Chondrocyte (in vitro differentiated cells): ENCODE measurements at regions not wholly inside any gene's neighbourhood (a gene's known extent, or its start where the extent isn't known, plus 50 kb on each side); places are given as distances from the start of the nearest gene placed in this dataset.

Source experiments
- DNase-seq: peaks from one replicate; pipeline ENCODE4 v3.0.0; 2021; ENCODE audit warnings: mixed read lengths, low spot score
- H3K27ac Mint-ChIP-seq: one replicate; pipeline ENCODE4 v1.8.0; 2021; ENCODE audit warnings: mild to moderate bottlenecking, moderate library complexity, mixed read lengths; ENCODE audit not compliant: unreplicated experiment
- H3K27me3 Mint-ChIP-seq: 2 replicates; pipeline ENCODE4 v1.8.0; 2021; ENCODE audit warnings: low read depth, mixed read lengths
- H3K36me3 Mint-ChIP-seq: 2 replicates; pipeline ENCODE4 v1.8.0; 2021; ENCODE audit warnings: low read depth, mixed read lengths
- H3K4me1 Mint-ChIP-seq: 2 replicates; pipeline ENCODE4 v1.8.0; 2021; ENCODE audit warnings: low read depth, mild to moderate bottlenecking, mixed read lengths
- H3K4me3 Mint-ChIP-seq: one replicate; pipeline ENCODE4 v1.8.0; 2021; ENCODE audit warnings: mild to moderate bottlenecking, moderate library complexity, mixed read lengths; ENCODE audit not compliant: unreplicated experiment
- H3K9me3 Mint-ChIP-seq: 2 replicates; pipeline ENCODE4 v1.8.0; 2021; ENCODE audit warnings: low read depth, mixed read lengths
- TF ChIP-seq, protein P1 (sequence below): fragments of 200-600 bp; sonication (generic); IDR thresholded peaks from 2 replicates; pipeline ENCODE4 v1.5.0; 2021; ENCODE audit warnings: antibody characterized with exemption, mild to moderate bottlenecking, moderate library complexity

DNA sequence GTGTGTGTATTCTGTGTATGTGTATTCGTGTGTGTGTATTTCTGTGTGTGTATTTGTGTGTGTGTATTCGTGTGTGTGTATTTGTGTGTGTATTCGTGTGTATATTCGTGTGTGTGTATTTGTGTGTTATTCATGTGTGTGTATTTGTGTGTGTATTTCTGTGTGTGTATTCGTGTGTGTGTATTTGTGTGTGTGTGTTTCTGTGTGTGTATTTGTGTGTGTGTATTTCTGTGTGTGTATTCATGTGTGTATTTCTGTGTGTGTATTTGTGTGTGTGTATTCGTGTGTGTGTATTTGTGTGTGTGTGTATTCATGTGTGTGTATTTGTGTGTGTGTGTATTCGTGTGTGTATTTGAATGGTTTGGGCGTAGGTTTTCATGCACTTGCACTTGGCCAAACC is 405.4 kb downstream of the SOX2 start:
- H3K27ac Mint-ChIP-seq: no peak overlapping the region
- no peak for DNase-seq
- TF ChIP-seq, protein P1, sequence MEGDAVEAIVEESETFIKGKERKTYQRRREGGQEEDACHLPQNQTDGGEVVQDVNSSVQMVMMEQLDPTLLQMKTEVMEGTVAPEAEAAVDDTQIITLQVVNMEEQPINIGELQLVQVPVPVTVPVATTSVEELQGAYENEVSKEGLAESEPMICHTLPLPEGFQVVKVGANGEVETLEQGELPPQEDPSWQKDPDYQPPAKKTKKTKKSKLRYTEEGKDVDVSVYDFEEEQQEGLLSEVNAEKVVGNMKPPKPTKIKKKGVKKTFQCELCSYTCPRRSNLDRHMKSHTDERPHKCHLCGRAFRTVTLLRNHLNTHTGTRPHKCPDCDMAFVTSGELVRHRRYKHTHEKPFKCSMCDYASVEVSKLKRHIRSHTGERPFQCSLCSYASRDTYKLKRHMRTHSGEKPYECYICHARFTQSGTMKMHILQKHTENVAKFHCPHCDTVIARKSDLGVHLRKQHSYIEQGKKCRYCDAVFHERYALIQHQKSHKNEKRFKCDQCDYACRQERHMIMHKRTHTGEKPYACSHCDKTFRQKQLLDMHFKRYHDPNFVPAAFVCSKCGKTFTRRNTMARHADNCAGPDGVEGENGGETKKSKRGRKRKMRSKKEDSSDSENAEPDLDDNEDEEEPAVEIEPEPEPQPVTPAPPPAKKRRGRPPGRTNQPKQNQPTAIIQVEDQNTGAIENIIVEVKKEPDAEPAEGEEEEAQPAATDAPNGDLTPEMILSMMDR: no peak
- no peaks in the 10 kb centered on the region for H3K9me3 Mint-ChIP-seq
- H3K4me3 Mint-ChIP-seq: no peak overlapping the region
- H3K36me3 Mint-ChIP-seq: no peaks in the 10 kb centered on the region
- no peaks in the 10 kb centered on the region for H3K4me1 Mint-ChIP-seq
- no peaks in the 10 kb centered on the region for H3K27me3 Mint-ChIP-seq

DNA sequence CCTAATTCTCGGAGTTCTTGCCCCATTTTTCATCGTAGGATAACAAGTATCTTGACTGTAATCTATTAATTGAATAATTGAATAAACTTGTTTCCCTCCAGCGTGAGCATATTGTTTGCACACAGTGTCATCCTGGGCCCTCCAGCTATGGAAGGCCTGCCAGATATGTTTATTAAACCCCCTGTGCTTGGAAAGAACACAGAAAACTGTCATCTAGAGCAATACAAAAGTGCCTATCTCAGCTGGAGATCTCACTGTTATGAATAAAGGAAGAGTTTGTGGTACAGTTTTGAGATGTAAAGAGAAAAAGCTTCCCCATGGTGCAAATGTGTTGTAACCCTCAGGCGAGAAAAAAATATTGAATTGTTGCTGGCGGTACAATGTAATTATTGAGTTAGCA is 405.9 kb downstream of the SOX2 start:
- TF ChIP-seq, protein P1: no peak
- no peak for DNase-seq
- H3K27ac Mint-ChIP-seq: no peak overlapping the region
- H3K4me3 Mint-ChIP-seq: no peak overlapping the region
- no peaks in the 10 kb centered on the region for H3K9me3 Mint-ChIP-seq
- no peaks in the 10 kb centered on the region for H3K27me3 Mint-ChIP-seq
- H3K4me1 Mint-ChIP-seq: no peaks in the 10 kb centered on the region
- H3K36me3 Mint-ChIP-seq: no peaks in the 10 kb centered on the region

GRCh38 chr3:182118066-182118465 is 406.3 kb downstream of the SOX2 start:
- H3K4me1 Mint-ChIP-seq: no peaks in the 10 kb centered on the region
- H3K36me3 Mint-ChIP-seq: no peaks in the 10 kb centered on the region
- no peak overlapping the region for H3K27ac Mint-ChIP-seq
- no peaks in the 10 kb centered on the region for H3K27me3 Mint-ChIP-seq
- TF ChIP-seq, protein P1: no peak
- no peak for DNase-seq
- no peak overlapping the region for H3K4me3 Mint-ChIP-seq
- no peaks in the 10 kb centered on the region for H3K9me3 Mint-ChIP-seq

DNA sequence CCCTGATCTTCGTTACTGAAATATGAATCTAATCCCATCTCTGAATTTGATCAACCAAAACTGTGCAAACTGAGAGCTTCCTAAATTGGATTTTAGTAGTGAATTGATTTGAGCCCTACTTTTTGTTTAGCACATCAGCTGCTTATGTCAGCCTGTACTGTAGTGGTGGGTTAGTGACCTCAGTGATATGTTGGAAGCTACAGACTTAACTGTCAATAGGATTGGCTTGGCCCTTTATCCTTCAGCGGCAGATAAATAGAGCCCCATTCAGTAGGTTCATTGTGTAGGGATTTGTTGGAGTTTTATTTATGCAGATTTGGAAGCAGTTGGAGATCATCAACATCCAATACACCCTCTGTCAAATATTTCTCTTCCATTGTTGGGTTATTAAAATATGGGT is 409.7 kb downstream of the SOX2 start:
- no peaks in the 10 kb centered on the region for H3K4me1 Mint-ChIP-seq
- TF ChIP-seq, protein P1: no peak
- H3K27me3 Mint-ChIP-seq: no peaks in the 10 kb centered on the region
- H3K27ac Mint-ChIP-seq: no peak overlapping the region
- DNase-seq: no peak
- H3K4me3 Mint-ChIP-seq: no peak overlapping the region
- no peaks in the 10 kb centered on the region for H3K36me3 Mint-ChIP-seq
- no peaks in the 10 kb centered on the region for H3K9me3 Mint-ChIP-seq

DNA sequence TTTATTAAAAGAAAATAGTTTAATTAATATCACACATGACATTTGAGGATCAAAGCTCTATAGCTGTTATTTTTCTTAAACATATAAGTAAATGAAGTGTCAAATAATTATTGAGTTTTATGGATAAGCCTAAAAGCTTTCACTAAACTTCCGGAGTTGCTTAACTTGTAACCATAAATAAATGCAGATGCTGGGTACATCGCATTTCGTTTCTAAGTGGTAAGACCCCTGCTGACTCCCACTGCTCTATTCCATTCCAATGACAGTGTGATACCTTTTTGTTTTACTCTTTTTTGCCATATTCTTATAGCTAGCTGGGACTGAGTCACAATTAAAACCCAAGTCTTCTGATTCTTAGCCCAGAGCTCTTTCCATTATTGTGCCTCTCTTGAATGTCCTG is 411.1 kb downstream of the SOX2 start:
- H3K27ac Mint-ChIP-seq: no peak overlapping the region
- H3K4me1 Mint-ChIP-seq: no peaks in the 10 kb centered on the region
- H3K36me3 Mint-ChIP-seq: no peaks in the 10 kb centered on the region
- TF ChIP-seq, protein P1: no peak
- H3K4me3 Mint-ChIP-seq: no peak overlapping the region
- H3K27me3 Mint-ChIP-seq: no peaks in the 10 kb centered on the region
- H3K9me3 Mint-ChIP-seq: no peaks in the 10 kb centered on the region
- DNase-seq: no peak
